GM13977 (cell line): ENCODE measurements at regions not wholly inside any gene's neighbourhood (a gene's known extent, or its start where the extent isn't known, plus 50 kb on each side); places are given as distances from the start of the nearest gene placed in this dataset.

Experiments
- DNase-seq: peaks from one replicate; pipeline ENCODE4 v3.0.0; 2012; ENCODE audit warnings: low spot score
- in situ Hi-C: fragments of 300-500 bp; cut with MboI; formaldehyde crosslinking; loops from one replicate; pipeline ENCODE4 v1.12.0; 2022; ENCODE audit warnings: low sequenced_read_pairs, low pct_unique_long_range_greater_than_20kb, mixed read lengths, inconsistent platforms; ENCODE audit not compliant: unreplicated experiment
- TF ChIP-seq, protein P1 (sequence below): IDR thresholded peaks from 2 replicates; pipeline ENCODE4 v1.5.1; 2012; ENCODE audit warnings: mild to moderate bottlenecking, control low read depth; ENCODE audit not compliant: insufficient read depth; ENCODE audit errors: extremely low read depth, missing control alignments

DNA sequence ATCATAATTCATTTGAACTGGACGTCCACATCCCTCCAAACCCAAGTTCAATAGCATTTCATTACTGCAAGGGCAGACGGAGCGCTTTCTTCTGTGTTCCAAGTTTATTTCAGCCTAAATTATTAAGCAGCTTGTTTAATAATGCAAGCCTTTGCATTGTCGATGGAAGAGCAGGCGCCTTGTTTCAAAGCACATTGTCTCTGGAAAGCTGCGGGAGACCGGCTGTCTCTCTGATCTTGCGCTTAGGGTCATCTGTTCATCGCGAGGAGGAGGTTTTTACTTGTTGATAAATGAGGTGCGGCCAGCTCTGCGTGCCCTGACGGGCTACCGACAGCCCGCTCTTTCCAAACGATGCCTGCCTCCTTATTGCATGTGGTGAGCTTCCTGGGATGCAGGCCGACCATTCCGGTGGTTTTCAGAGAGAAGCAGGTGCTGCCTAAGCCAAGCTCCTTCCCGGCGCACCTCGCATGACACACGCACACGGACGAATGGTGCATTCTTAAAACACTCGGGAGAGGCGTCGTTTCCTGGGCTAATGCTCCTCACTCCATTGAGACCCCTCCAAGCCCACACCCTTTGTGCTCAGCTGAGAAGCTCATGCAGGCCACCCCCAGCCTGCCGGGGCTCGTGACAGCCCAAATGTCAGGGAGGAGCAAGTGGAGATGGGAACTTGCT is 456.9 kb downstream of the BRD1 start:
- TF ChIP-seq, protein P1, sequence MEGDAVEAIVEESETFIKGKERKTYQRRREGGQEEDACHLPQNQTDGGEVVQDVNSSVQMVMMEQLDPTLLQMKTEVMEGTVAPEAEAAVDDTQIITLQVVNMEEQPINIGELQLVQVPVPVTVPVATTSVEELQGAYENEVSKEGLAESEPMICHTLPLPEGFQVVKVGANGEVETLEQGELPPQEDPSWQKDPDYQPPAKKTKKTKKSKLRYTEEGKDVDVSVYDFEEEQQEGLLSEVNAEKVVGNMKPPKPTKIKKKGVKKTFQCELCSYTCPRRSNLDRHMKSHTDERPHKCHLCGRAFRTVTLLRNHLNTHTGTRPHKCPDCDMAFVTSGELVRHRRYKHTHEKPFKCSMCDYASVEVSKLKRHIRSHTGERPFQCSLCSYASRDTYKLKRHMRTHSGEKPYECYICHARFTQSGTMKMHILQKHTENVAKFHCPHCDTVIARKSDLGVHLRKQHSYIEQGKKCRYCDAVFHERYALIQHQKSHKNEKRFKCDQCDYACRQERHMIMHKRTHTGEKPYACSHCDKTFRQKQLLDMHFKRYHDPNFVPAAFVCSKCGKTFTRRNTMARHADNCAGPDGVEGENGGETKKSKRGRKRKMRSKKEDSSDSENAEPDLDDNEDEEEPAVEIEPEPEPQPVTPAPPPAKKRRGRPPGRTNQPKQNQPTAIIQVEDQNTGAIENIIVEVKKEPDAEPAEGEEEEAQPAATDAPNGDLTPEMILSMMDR, result no peak
- DNase-seq, result no peak
- in situ Hi-C loops, result no loop called here

GRCh38 chr22:49369726-49370626 is 457.7 kb downstream of the BRD1 start:
- in situ Hi-C loops, result no loop called here
- TF ChIP-seq, protein P1, result no peak
- DNase-seq, result no peak

DNA sequence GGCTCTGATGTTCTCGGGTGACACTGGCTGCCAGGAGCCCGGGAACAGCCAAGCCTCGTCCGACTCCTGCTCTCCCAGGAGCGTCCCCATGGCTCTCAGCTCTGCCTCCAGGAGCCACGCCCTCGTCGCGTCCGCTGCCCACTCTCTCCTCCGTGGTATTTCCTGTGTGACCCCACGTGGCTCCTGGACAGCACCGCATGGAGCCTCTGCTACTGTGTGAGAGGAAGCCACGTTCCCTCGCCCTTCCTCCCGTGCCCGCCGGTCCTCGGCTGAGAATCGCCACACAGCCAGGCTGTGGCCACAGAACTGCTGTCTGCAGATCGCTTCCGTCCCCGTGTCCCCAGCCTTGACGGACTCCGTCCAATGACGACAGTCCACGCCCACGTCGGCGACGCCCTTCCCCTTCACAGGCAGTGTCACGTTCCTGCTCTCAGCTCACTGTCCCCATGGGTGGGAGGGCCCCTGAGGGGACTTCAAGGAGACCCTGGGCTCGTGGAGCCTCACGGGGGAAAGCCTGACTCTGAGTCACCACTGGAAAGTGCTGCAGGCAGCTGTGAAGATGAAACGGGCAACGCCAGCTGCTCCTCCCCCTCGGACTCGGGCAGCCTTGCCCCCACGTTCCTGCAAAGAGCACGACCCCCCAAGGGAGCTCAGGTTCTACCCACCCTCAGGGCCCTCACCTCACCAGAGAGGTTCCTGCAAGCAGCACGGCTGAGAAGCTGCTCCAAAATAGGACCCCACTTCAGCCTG is 458.5 kb downstream of the BRD1 start:
- TF ChIP-seq, protein P1, result no peak
- in situ Hi-C loops, result no loop called here
- no peak for DNase-seq

DNA sequence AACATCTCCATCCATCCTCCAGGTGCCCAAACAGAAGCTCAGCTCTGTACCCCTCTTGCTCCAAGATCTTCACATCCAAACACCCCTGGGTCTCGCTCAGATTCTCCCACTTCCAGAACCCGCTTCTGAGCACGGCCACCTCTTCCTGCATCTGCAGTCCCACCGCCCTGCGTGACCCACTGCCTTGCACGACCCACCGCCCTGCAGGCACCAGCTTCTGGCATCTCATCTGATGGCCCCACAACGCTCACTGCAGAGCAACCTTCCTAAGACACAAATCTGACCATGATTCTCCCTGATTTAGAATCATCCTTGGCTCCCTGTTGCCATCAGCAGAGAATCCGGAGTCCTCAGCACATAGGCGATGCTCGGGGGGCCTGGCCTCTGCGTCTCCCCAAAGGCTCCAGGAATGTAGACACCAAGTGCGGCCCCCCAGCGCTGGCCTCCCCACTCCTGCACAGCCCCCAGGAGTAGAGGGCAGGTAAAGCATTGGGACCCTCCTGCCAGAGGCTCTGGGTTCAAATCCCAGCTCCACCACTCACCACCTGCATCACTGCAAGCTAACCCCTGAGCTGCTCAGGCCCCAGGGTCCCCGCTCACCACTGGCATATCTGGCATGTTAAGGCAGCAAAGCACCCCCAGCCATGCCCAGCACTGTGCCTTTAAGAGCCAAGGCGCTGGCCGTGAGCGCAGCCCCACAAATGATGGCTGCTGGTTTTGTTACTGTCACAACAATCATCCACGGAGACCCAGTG is 459.3 kb downstream of the BRD1 start:
- in situ Hi-C loops, result no loop called here
- DNase-seq, result no peak
- TF ChIP-seq, protein P1, result no peak

DNA sequence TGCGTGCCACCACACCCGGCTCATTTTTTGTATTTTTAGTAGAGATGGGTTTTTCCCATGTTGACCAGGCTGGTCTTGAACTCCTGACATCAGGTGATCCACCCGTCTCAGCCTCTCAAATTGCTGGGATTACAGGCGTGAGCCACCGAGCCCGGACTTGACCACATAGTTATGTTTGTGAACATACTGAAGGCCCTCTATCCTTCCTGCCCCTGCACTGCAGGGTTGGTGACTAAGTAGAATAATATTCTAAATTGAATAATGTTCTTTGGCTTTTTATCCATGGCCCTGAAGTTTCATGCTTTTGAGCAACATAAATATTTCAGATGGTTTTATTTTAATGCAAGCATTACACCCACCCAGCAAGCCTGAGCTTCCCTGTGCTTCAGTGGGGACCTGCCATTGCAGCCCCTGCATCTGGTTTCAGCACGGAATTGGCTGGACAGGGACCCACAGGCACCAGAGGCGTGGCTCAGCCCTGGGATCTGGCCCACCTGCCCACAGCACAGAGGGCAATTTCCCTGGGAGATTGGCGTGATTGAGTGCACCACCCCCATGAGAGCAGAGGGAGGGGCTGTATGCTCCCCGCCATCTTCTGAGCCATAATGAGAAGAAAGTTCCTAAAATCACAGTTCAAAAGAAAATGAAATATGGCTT is 460.5 kb downstream of the BRD1 start:
- no peak for DNase-seq
- TF ChIP-seq, protein P1, result no peak
- in situ Hi-C loops, result no loop called here
